ENCODE measurements at regions not wholly inside any gene's neighbourhood (a gene's known extent, or its start where the extent isn't known, plus 50 kb on each side); places are given as distances from the start of the nearest gene placed in this dataset.
"Not testable (repeated sequence)": the region's sequence is repeated elsewhere in the genome, so short reads cannot be mapped to it uniquely, and the experiment has no call there.

GRCh38 chr1:219347376-219347775, 173.7 kb downstream of the LYPLAL1 start:
- peak; percentile 25 for DNase-seq

- no peak for DNase-seq
Observed at GRCh38 chr1:219345953-219346352, 172.3 kb downstream of the LYPLAL1 start.

- no peak for DNase-seq
Observed at GRCh38 chr1:219342836-219343235, 169.2 kb downstream of the LYPLAL1 start.

- peak; percentile 65 for DNase-seq
Observed at GRCh38 chr1:219340796-219341195, 167.1 kb downstream of the LYPLAL1 start.

- DNase-seq: peak; percentile 35
Observed at GRCh38 chr1:219339466-219339865, 165.8 kb downstream of the LYPLAL1 start.

- no peak for DNase-seq
Observed at GRCh38 chr1:219337588-219337987, 163.9 kb downstream of the LYPLAL1 start.

DNA sequence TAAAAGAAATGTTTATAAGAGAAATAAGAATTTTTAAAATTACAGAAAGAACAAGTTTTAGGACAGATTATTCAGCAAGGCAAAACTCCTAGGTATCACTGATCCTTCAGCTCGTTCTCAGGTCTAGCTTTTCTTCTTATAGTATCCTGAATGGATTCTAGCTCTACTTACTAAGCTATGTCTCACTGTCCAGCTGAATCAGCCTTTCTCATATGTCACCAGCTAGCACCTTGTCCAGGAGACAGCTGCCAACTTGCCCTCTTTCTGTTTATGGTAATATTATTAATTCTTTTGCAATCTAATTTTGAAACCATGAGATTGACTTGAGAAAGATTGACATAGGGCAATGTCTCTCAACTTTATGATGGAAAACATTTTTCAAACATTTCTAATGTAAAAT, 159.9 kb downstream of the LYPLAL1 start:
- no peak for DNase-seq

DNA sequence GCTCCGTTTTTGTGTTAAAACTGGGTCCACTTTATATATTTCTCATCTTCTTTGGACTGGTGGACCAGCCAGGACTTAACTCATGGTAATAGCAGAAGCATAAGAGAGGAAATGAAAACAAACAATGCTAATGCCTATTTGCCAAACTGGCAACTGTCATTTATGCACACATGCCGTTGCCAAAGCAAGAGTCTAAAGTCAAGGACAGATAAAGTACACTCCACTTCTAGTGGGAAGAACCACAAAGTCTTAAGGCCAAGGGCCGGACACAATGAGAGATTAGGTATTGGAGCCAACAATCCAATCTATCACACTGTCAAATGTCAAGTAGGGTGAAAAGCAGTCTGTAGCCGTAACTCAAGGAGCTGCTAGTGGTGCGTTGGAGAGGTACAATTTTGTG, 157.7 kb downstream of the LYPLAL1 start:
- DNase-seq: no peak

GRCh38 chr1:219330669-219331068, 157.0 kb downstream of the LYPLAL1 start:
- no peak for DNase-seq

- DNase-seq: peak; percentile 33
Observed at GRCh38 chr1:219330001-219330400, 156.3 kb downstream of the LYPLAL1 start.

DNA sequence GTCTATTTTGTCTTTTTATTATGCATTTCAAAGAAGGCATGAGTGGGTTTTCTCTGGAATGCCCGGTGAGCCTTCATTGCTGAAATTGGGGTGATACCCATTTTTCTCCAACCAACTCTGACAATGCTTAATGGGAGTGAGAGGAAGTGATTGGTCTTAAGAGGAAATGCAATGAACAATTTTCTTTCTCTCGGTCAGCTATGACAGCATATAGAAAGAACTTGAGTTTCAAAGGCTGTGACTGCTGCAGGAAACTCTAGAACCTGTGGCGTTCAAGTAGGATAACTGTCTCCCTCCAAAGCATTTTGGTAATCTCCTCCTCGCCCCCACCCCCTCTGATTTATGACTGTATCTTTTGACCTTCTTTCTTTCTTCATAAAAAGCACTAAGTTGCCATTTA, 155.9 kb downstream of the LYPLAL1 start:
- DNase-seq: peak; percentile 74

DNA sequence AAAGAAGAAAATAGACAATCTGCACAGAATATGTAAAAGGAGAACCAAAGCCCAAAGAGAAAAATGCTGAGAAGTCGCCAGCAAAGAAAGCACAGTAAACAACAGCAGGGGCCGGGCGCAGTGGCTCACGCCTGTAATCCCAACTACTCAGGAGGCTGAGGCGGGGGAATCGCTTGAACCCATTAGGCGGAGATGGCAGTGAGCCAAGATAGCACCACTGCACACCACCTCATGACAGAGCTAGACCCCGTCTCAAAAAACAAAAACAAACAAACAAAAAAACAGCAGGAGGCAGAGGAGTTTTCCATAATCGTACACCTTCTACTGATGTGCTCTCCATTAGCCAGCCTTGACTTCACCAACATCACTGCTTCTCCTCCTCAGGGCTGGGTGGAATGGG, 153.2 kb downstream of the LYPLAL1 start:
- DNase-seq: no peak

GRCh38 chr1:219325368-219325742, 151.7 kb downstream of the LYPLAL1 start:
- no peak for DNase-seq

GRCh38 chr1:219324629-219325367, 151.1 kb downstream of the LYPLAL1 start:
- peak; percentile 96 for DNase-seq

- no peak for DNase-seq
Observed at GRCh38 chr1:219324171-219324570, 150.5 kb downstream of the LYPLAL1 start.

DNA sequence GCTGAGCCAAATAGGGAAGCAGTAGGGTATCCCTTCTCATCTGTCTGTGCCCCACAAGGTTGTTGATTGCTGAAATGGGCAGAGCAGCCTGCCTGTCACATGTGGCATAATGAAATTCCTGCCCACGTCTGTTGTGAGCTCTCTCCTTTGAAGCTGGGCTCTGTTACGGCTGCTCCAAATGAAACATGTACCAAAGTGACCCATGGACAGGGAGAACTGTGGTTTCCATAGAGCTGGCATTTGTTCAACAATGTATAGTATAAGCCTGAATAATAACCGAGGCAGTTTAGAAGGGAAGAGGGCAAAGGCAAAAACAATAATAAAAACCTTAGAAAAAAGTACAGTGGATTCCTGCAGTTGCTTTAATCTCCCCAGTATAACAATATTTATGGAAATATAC, 149.7 kb downstream of the LYPLAL1 start:
- peak; percentile 72 for DNase-seq

DNA sequence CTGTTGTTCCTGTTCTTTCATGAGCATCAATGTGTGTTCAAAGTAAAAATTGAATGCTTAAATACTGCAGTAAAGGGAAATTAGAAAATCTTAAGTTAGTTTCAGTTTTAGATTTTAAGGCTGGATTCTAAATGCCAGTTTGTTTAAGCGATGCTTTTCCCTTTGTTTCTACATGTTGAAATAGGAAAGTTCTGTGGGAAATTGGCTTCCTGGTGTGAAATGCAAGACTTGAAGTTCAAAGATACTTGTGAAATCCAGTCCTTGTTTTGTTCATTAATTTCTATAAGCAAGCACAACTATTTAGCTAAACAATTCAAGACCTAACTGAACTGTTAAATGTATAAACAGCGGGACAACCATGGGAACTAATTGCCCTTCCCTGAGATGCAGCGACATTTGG, 149.1 kb downstream of the LYPLAL1 start:
- DNase-seq: no peak

- not testable (repeated sequence) for DNase-seq
Observed at GRCh38 chr1:219320563-219320962, 146.9 kb downstream of the LYPLAL1 start.

DNA sequence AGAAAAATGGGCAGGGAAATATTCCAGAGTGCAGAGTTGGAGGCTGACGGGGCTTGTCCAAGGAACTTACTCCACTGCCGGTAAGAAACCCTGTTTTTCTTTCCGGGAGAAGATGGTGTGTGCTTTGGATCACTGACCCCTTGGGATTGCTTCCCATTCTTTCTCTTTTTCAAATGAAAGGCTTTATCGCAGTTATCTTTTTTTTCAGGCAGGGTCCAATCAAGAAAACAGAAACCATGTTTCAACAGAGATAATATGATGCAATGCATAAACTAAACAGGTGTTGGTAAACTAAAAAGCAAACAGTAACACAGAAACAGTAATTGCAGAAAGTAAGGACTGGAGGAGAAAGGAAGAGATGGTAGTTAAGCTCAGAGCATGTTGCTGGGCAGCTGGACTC, 145.1 kb downstream of the LYPLAL1 start:
- DNase-seq: no peak

DNA sequence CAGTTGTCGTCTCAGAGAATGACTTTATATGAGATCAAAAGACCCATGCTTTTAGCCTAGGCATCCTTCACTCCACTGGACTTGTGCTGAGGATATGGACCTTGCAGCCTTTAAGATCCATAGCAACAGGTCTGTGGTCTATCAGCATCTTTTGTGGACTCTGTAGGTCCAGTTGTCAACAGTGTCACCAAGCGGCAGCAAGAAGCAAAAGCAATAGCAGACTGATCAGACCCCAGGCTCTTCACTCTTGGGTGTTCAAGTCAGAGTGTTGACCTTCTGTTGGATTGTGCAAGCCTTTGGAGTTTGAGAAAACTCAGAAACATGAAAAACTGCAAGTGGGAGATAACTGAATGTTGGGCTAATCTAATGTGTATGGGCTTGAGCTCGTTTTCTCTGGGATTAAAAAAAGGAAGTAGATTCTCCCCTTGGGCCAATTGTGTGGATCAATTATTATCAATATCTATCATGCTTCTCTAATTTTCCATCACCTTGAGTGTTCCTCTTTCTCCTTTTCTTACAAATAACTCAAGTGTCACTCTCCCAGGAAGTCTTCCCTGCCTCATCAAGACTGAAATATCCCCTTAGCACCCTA, 144.2 kb downstream of the LYPLAL1 start:
- DNase-seq: no peak

DNA sequence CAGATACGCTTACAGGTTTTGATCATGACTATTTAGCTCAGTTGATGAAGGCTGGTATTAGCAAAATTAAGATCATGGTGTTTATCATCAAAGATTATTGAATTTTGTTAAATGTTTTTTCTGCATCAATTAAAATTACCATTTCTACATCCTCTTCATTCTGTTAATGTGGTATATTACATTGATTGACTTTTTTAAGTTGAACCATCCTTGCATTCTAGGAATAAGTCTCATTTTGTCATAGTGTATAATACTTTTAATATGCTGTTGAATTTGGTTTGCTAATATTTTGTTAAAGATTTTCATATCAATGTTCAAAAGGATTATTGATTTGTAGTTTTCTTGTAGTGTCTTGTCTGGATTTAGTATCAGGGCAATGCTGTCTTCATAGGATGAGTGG, 142.4 kb downstream of the LYPLAL1 start:
- no peak for DNase-seq

GRCh38 chr1:219313961-219314360, 140.3 kb downstream of the LYPLAL1 start:
- no peak for DNase-seq

GRCh38 chr1:219312967-219313366, 139.3 kb downstream of the LYPLAL1 start:
- peak; percentile 85 for DNase-seq

DNA sequence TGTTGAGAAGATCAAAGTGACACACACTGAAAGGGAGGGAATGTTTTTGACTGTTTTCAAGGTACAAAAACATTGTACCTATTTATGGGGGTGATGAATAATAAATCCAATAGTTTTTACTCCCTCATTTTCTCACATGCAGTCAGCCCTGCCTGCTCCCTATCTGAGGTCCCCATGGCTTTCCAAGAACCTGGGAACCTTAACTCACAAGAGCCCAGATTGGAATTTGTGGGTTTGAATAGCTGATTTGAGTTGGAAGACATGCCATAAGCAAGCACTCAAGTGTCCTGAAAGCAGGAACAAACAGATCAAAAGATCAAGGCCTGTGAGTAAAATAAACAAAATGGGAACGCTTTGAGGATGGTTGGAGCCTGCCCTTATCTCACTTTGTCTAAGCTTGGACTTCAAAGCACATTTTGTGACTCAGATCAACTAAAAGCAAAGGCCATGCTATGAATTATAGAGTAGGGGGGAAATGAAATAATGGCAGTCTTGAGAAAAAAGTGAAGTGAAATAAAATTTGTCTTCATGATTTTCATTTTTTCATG, 136.6 kb downstream of the LYPLAL1 start:
- no peak for DNase-seq

Data from fibroblast of skin of back (primary cell).